Smooth muscle cell (in vitro differentiated cells): ENCODE measurements at regions not wholly inside any gene's neighbourhood (a gene's known extent, or its start where the extent isn't known, plus 50 kb on each side); places are given as distances from the start of the nearest gene placed in this dataset.

Experiments
- DNase-seq: peaks from one replicate; lab custom pipeline; 2025; ENCODE audit not compliant: unreplicated experiment; lab: John Stamatoyannopoulos, UW
- H2AFZ ChIP-seq: fragments of 200-600 bp; sonication (generic); 2 replicates; pipeline ENCODE4 v1.6.0; 2016; ENCODE audit warnings: antibody characterized with exemption, low read depth, mild to moderate bottlenecking
- H3F3A ChIP-seq: fragments of 200-600 bp; sonication (generic); 2 replicates; pipeline ENCODE4 v1.6.0; 2017; ENCODE audit warnings: antibody characterized with exemption, low read depth
- H3K27ac ChIP-seq: fragments of 200-600 bp; sonication (generic); 2 replicates; pipeline ENCODE4 v1.5.1; 2016; ENCODE audit warnings: low read depth, mild to moderate bottlenecking
- H3K27me3 ChIP-seq: fragments of 200-600 bp; sonication (generic); 2 replicates; pipeline ENCODE4 v1.6.1; 2016; ENCODE audit warnings: low read depth, mild to moderate bottlenecking
- H3K36me3 ChIP-seq: fragments of 200-600 bp; sonication (generic); 2 replicates; pipeline ENCODE4 v1.5.1; 2016; ENCODE audit warnings: low read depth
- H3K4me1 ChIP-seq: fragments of 200-600 bp; sonication (generic); 2 replicates; pipeline ENCODE4 v1.5.1; 2016; ENCODE audit warnings: low read depth
- H3K4me2 ChIP-seq: fragments of 200-600 bp; sonication (generic); 2 replicates; pipeline ENCODE4 v1.6.0; 2016; ENCODE audit warnings: mild to moderate bottlenecking
- H3K4me3 ChIP-seq: fragments of 200-600 bp; sonication (generic); 2 replicates; pipeline ENCODE4 v1.5.1; 2016; ENCODE audit warnings: mild to moderate bottlenecking
- H3K79me2 ChIP-seq: fragments of 200-600 bp; sonication (generic); 2 replicates; pipeline ENCODE4 v1.6.0; 2016; ENCODE audit warnings: low read depth, mild to moderate bottlenecking
- H3K9ac ChIP-seq: fragments of 200-600 bp; sonication (generic); 2 replicates; pipeline ENCODE4 v1.6.0; 2016; ENCODE audit warnings: low read depth
- H3K9me3 ChIP-seq: fragments of 200-600 bp; sonication (generic); replicated peaks from 2 replicates; pipeline ENCODE4 v1.5.1; 2016; ENCODE audit warnings: low read depth
- H4K20me1 ChIP-seq: fragments of 200-600 bp; sonication (generic); 2 replicates; pipeline ENCODE4 v1.6.0; 2016; ENCODE audit warnings: low read depth
- CTCF ChIP-seq: fragments of 200-600 bp; sonication (generic); IDR thresholded peaks from 2 replicates; pipeline ENCODE4 v1.5.1; 2017; ENCODE audit warnings: borderline replicate concordance, mild to moderate bottlenecking, antibody characterized with exemption; ENCODE audit not compliant: insufficient read depth, poor library complexity, severe bottlenecking
- WGBS: methylation state at CpG from one replicate; pipeline ENCODE4 v1.1.7; 2016; ENCODE audit warnings: low lambda C conversion rate; 5-methylcytosine and 5-hydroxymethylcytosine counted together

- H3K27ac ChIP-seq: no peak overlapping the region
- no peak overlapping the region for H3K4me3 ChIP-seq
- no peaks in the 10 kb centered on the region for H3K79me2 ChIP-seq
- H3K9me3 ChIP-seq: no peaks in the 10 kb centered on the region
- no peak overlapping the region for H3K4me2 ChIP-seq
- no peak overlapping the region for H2AFZ ChIP-seq
- no peak overlapping the region for H3K9ac ChIP-seq
- no peaks in the 10 kb centered on the region for H3K36me3 ChIP-seq
- no peaks in the 10 kb centered on the region for H3F3A ChIP-seq
- no peak for TF ChIP-seq CTCF
- no peaks in the 10 kb centered on the region for H3K27me3 ChIP-seq
- H3K4me1 ChIP-seq: no peaks in the 10 kb centered on the region
- no peaks in the 10 kb centered on the region for H4K20me1 ChIP-seq
- 97% methylated on average over 3 of the region's 3 CpGs for WGBS
- DNase-seq: no peak
Measured at GRCh38 chr10:78868048-78868447, 200.7 kb upstream of the ZMIZ1 start.

GRCh38 chr10:78868456-78868855 is 200.3 kb upstream of the ZMIZ1 start:
- Histone ChIP-seq H2AFZ (no peak overlapping the region), H3K36me3 (no peaks in the 10 kb centered on the region), H3K9ac (no peak overlapping the region), H3K4me3 (no peak overlapping the region), H3K4me1 (no peaks in the 10 kb centered on the region), H3F3A (no peaks in the 10 kb centered on the region), H3K79me2 (no peaks in the 10 kb centered on the region), H3K27ac (no peak overlapping the region), H4K20me1 (no peaks in the 10 kb centered on the region), H3K9me3 (no peaks in the 10 kb centered on the region), H3K4me2 (no peak overlapping the region), H3K27me3 (no peaks in the 10 kb centered on the region)
- no peak for DNase-seq
- TF ChIP-seq CTCF: no peak
- WGBS: 94% methylated on average over 5 of the region's 5 CpGs

DNA sequence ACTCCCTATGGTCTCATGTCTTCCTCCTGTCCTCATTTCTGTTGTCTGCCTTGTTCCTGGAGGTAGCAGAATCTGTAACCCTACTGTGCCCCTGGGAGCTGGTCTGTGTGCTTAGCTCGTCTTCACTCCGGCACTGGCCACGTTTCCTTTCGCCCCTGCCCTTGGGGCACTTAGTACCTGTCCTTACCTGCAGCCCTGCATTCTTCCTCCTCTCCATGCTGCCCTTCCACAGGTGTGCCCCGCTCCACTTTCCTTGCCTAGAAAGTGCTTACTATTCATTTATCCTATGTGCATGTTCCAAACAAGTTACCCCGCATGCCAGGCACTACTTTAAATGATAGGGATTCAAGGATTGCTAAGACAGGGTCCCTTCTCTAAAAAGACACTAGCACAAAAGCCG is 199.9 kb upstream of the ZMIZ1 start:
- no peaks in the 10 kb centered on the region for H3K79me2 ChIP-seq
- no peaks in the 10 kb centered on the region for H3F3A ChIP-seq
- no peaks in the 10 kb centered on the region for H4K20me1 ChIP-seq
- no peak overlapping the region for H3K9ac ChIP-seq
- WGBS: 90% methylated on average over 7 of the region's 7 CpGs
- no peaks in the 10 kb centered on the region for H3K9me3 ChIP-seq
- no peaks in the 10 kb centered on the region for H3K4me1 ChIP-seq
- H3K4me3 ChIP-seq: no peak overlapping the region
- no peaks in the 10 kb centered on the region for H3K36me3 ChIP-seq
- no peak for TF ChIP-seq CTCF
- H3K27me3 ChIP-seq: no peaks in the 10 kb centered on the region
- no peak overlapping the region for H3K27ac ChIP-seq
- no peak for DNase-seq
- no peak overlapping the region for H3K4me2 ChIP-seq
- no peak overlapping the region for H2AFZ ChIP-seq
